H9 (cell line): ENCODE measurements at regions not wholly inside any gene's neighbourhood (a gene's known extent, or its start where the extent isn't known, plus 50 kb on each side); places are given as distances from the start of the nearest gene placed in this dataset.

Experiments used
- DNase-seq: peaks from one replicate; pipeline ENCODE4 v3.0.0-alpha.2; 2017
- H2AFZ ChIP-seq: one replicate; pipeline ENCODE4 v1.6.1; 2013; ENCODE audit warnings: mild to moderate bottlenecking, low read length, control low read depth, moderate library complexity
- H2AK5ac ChIP-seq: 2 replicates; pipeline ENCODE4 v1.6.1; 2013; ENCODE audit warnings: low read length, control low read depth, mixed read lengths; ENCODE audit not compliant: insufficient read length
- H2BK120ac ChIP-seq: one replicate; pipeline ENCODE4 v1.6.1; 2013; ENCODE audit warnings: low read depth, mild to moderate bottlenecking, low read length, control low read depth, inconsistent platforms; ENCODE audit not compliant: poor library complexity, severe bottlenecking
- H2BK12ac ChIP-seq: 2 replicates; pipeline ENCODE4 v1.6.1; 2013; ENCODE audit warnings: low read length, control low read depth, mixed read lengths, low read depth; ENCODE audit not compliant: insufficient read length
- H2BK15ac ChIP-seq: 2 replicates; pipeline ENCODE4 v1.6.1; 2013; ENCODE audit warnings: low read depth, low read length, control low read depth
- H2BK20ac ChIP-seq: one replicate; pipeline ENCODE4 v1.6.1; 2013; ENCODE audit warnings: low read depth, mild to moderate bottlenecking, low read length, control low read depth, inconsistent platforms; ENCODE audit not compliant: poor library complexity, severe bottlenecking
- H2BK5ac ChIP-seq: 2 replicates; pipeline ENCODE4 v1.6.1; 2013; ENCODE audit warnings: low read length, control low read depth, mixed read lengths; ENCODE audit not compliant: insufficient read length
- H3K14ac ChIP-seq: 2 replicates; pipeline ENCODE4 v1.6.1; 2013; ENCODE audit warnings: low read length, control low read depth; ENCODE audit not compliant: insufficient read depth
- H3K18ac ChIP-seq: 2 replicates; pipeline ENCODE4 v1.6.1; 2013; ENCODE audit warnings: low read depth, mild to moderate bottlenecking, mixed read lengths, low read length, control low read depth; ENCODE audit not compliant: insufficient read length
- H3K23ac ChIP-seq: 2 replicates; pipeline ENCODE4 v1.6.1; 2013; ENCODE audit warnings: low read length, control low read depth, mixed read lengths, low read depth; ENCODE audit not compliant: insufficient read length
- H3K23me2 ChIP-seq: 2 replicates; pipeline ENCODE4 v1.6.1; 2013; ENCODE audit warnings: low read depth, mild to moderate bottlenecking, mixed read lengths, low read length, control low read depth; ENCODE audit not compliant: insufficient read length, poor library complexity, severe bottlenecking
- H3K27ac ChIP-seq: 2 replicates; pipeline ENCODE4 v1.5.1; 2013; ENCODE audit warnings: low read length, control low read depth, mixed read lengths, low read depth; ENCODE audit not compliant: insufficient read length
- H3K27me3 ChIP-seq: 2 replicates; pipeline ENCODE4 v1.6.1; 2013; ENCODE audit warnings: low read length, control low read depth, inconsistent platforms; ENCODE audit not compliant: insufficient read depth
- H3K4ac ChIP-seq: 2 replicates; pipeline ENCODE4 v1.6.1; 2013; ENCODE audit warnings: low read depth, mild to moderate bottlenecking, control low read depth, inconsistent platforms, low read length, moderate library complexity
- H3K4me1 ChIP-seq: 2 replicates; pipeline ENCODE4 v1.6.1; 2013; ENCODE audit warnings: low read length, control low read depth, inconsistent platforms; ENCODE audit not compliant: insufficient read depth
- H3K4me2 ChIP-seq: 2 replicates; pipeline ENCODE4 v1.6.1; 2013; ENCODE audit warnings: low read length, control low read depth, mixed read lengths; ENCODE audit not compliant: insufficient read length, insufficient read depth
- H3K56ac ChIP-seq: 2 replicates; pipeline ENCODE4 v1.6.1; 2013; ENCODE audit warnings: low read depth, mild to moderate bottlenecking, mixed read lengths, low read length, control low read depth; ENCODE audit not compliant: insufficient read length
- H3K79me1 ChIP-seq: 2 replicates; pipeline ENCODE4 v1.6.1; 2013; ENCODE audit warnings: low read depth, mild to moderate bottlenecking, moderate library complexity, low read length, control low read depth, inconsistent platforms; ENCODE audit not compliant: insufficient read depth, poor library complexity, severe bottlenecking
- H3K79me2 ChIP-seq: 2 replicates; pipeline ENCODE4 v1.6.1; 2013; ENCODE audit warnings: low read length, control low read depth, inconsistent platforms; ENCODE audit not compliant: insufficient read depth
- H3K9ac ChIP-seq: 2 replicates; pipeline ENCODE4 v1.6.1; 2013; ENCODE audit warnings: low read length, control low read depth, mixed read lengths; ENCODE audit not compliant: insufficient read length; ENCODE audit errors: extremely low read depth
- H3K9me3 ChIP-seq: one replicate; pipeline ENCODE4 v1.6.1; 2013; ENCODE audit warnings: low read depth, low read length, inconsistent platforms; ENCODE audit not compliant: control insufficient read depth
- H3T11ph ChIP-seq: one replicate; pipeline ENCODE4 v1.6.1; 2013; ENCODE audit warnings: mild to moderate bottlenecking, low read length, control low read depth, inconsistent platforms
- H4K20me1 ChIP-seq: one replicate; pipeline ENCODE4 v1.6.1; 2013; ENCODE audit not compliant: control insufficient read depth, insufficient read length, insufficient read depth
- H4K5ac ChIP-seq: 2 replicates; pipeline ENCODE4 v1.6.1; 2013; ENCODE audit warnings: low read depth, mild to moderate bottlenecking, mixed read lengths, low read length, control low read depth; ENCODE audit not compliant: insufficient read length
- H4K8ac ChIP-seq: replicated peaks from 2 replicates; pipeline ENCODE4 v1.6.1; 2013; ENCODE audit warnings: low read length, control low read depth, mixed read lengths, low read depth; ENCODE audit not compliant: insufficient read length
- H4K91ac ChIP-seq: 2 replicates; pipeline ENCODE4 v1.6.1; 2013; ENCODE audit warnings: low read depth, mild to moderate bottlenecking, moderate library complexity, mixed read lengths, low read length, control low read depth; ENCODE audit not compliant: insufficient read length
- H3K27ac Mint-ChIP-seq, 3 experiments: 2 replicates in 2 of 3; 3 replicates in 1 of 3; pipeline ENCODE4 v1.8.0; 2020 to 2021; ENCODE audit warnings: mixed read lengths in 3 of 3, mild to moderate bottlenecking in 1 of 3, moderate library complexity in 1 of 3
- H3K27me3 Mint-ChIP-seq: 2 replicates; pipeline ENCODE4 v1.8.0; 2021; ENCODE audit warnings: low read depth, mild to moderate bottlenecking, moderate library complexity, mixed read lengths
- H3K36me3 Mint-ChIP-seq, 3 experiments: 2 replicates in 2 of 3; 3 replicates in 1 of 3; pipeline ENCODE4 v1.8.0; 2020 to 2021; ENCODE audit warnings: low read depth in 3 of 3, mixed read lengths in 3 of 3; ENCODE audit not compliant: insufficient read depth in 1 of 3
- H3K4me1 Mint-ChIP-seq, 2 experiments: 2 replicates each; pipeline ENCODE4 v1.8.0; 2020; ENCODE audit warnings: mixed read lengths in 2 of 2
- H3K4me3 Mint-ChIP-seq, 2 experiments: 2 replicates in 1 of 2; 3 replicates in 1 of 2; pipeline ENCODE4 v1.8.0; 2020 to 2021; ENCODE audit warnings: mild to moderate bottlenecking in 2 of 2, mixed read lengths in 2 of 2, moderate library complexity in 1 of 2
- H3K9me3 Mint-ChIP-seq, 2 experiments: 2 replicates in 1 of 2; 3 replicates in 1 of 2; pipeline ENCODE4 v1.8.0; 2020; ENCODE audit warnings: mild to moderate bottlenecking in 2 of 2, mixed read lengths in 2 of 2, moderate library complexity in 1 of 2
- WGBS: extraction: QIAGEN DNeasy Blood & Tissue Kit; methylation state at CpG from one replicate; pipeline ENCODE4 v1.1.7; 2013; ENCODE audit warnings: missing lambda C conversion rate, low lambda C conversion rate, mixed read lengths; ENCODE audit not compliant: insufficient read length; ENCODE audit errors: extremely low coverage; 5-methylcytosine and 5-hydroxymethylcytosine counted together
- TF ChIP-seq, protein P1 (sequence below): fragments of 200-600 bp; sonication (generic); conservative IDR thresholded peaks from 3 replicates; pipeline ENCODE4 v1.8.0; 2021; ENCODE audit warnings: antibody characterized with exemption, mild to moderate bottlenecking

DNA sequence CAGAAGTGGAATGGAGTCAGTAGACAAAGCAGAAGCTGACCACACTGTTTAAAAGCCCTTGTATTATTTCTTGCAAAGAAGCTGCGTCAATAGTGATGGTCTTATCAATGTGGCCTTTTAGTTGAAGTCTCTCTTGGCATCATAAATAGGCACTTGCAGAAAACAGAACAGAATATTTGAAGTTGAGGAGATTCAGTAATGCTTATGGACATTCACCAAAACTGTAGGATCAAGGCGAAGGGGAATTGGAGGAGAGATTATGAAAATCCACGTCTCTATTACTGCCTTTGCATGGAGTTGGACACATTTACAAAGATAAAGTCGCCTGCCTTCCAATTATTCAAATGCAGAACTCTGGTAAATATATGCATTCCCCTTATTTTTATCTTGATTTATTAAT is 1482.8 kb downstream of the EFNB2 start:
- no peak overlapping the region for H3K9ac ChIP-seq
- TF ChIP-seq, protein P1, sequence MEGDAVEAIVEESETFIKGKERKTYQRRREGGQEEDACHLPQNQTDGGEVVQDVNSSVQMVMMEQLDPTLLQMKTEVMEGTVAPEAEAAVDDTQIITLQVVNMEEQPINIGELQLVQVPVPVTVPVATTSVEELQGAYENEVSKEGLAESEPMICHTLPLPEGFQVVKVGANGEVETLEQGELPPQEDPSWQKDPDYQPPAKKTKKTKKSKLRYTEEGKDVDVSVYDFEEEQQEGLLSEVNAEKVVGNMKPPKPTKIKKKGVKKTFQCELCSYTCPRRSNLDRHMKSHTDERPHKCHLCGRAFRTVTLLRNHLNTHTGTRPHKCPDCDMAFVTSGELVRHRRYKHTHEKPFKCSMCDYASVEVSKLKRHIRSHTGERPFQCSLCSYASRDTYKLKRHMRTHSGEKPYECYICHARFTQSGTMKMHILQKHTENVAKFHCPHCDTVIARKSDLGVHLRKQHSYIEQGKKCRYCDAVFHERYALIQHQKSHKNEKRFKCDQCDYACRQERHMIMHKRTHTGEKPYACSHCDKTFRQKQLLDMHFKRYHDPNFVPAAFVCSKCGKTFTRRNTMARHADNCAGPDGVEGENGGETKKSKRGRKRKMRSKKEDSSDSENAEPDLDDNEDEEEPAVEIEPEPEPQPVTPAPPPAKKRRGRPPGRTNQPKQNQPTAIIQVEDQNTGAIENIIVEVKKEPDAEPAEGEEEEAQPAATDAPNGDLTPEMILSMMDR = no peak
- Mint-ChIP-seq H3K4me1 (no peaks in the 10 kb centered on the region), H3K27me3 (no peaks in the 10 kb centered on the region), H3K36me3 (no peaks in the 10 kb centered on the region), H3K9me3 (no peaks in the 10 kb centered on the region; a peak in 1 of 5 replicates), H3K4me3 (no peak overlapping the region), H3K27ac (no peak overlapping the region)
- no peaks in the 10 kb centered on the region for H3K79me2 ChIP-seq
- H2BK120ac ChIP-seq = no peak overlapping the region
- no peak overlapping the region for H3K27ac ChIP-seq
- H3K23me2 ChIP-seq = no peaks in the 10 kb centered on the region
- no peak overlapping the region for H3K18ac ChIP-seq
- no peak overlapping the region for H2AFZ ChIP-seq
- H3K79me1 ChIP-seq = no peaks in the 10 kb centered on the region
- no peak overlapping the region for H2BK20ac ChIP-seq
- H2BK15ac ChIP-seq = no peak overlapping the region
- H3K4me2 ChIP-seq = no peak overlapping the region
- no peaks in the 10 kb centered on the region for H3K4me1 ChIP-seq
- H3T11ph ChIP-seq = no peak overlapping the region
- no peak overlapping the region for H3K14ac ChIP-seq
- WGBS = no CpG with 5 or more reads among the region's 4 CpGs
- H3K56ac ChIP-seq = no peak overlapping the region
- no peak overlapping the region for H2BK5ac ChIP-seq
- H3K27me3 ChIP-seq = no peaks in the 10 kb centered on the region
- H4K91ac ChIP-seq = no peak overlapping the region
- H3K23ac ChIP-seq = no peak overlapping the region
- no peak overlapping the region for H2BK12ac ChIP-seq
- H3K4ac ChIP-seq = no peak overlapping the region
- H2AK5ac ChIP-seq = no peak overlapping the region
- H3K9me3 ChIP-seq = no peaks in the 10 kb centered on the region
- DNase-seq = no peak
- H4K5ac ChIP-seq = no peak overlapping the region
- H4K8ac ChIP-seq = no peak overlapping the region
- no peaks in the 10 kb centered on the region for H4K20me1 ChIP-seq
